Liver (tissue), 7 donors: ENCODE measurements at regions not wholly inside any gene's neighbourhood (a gene's known extent, or its start where the extent isn't known, plus 50 kb on each side); places are given as distances from the start of the nearest gene placed in this dataset.

ENCODE experiments used
- DNase-seq: peaks from one replicate; pipeline ENCODE4 v3.0.0-alpha.2; 2017; ENCODE audit warnings: low spot score
- H3K27ac ChIP-seq, 2 donors: one replicate each; pipeline ENCODE4 v1.7.0; 2013; ENCODE audit warnings: inconsistent platforms in 2 of 2, low read length in 2 of 2, control low read depth in 1 of 2, low read depth in 1 of 2, mild to moderate bottlenecking in 1 of 2
- H3K27me3 ChIP-seq, 4 donors: one replicate each; pipeline versions ENCODE4 v1.6.1 to v1.7.0; 2013; ENCODE audit warnings: low read length in 3 of 4, inconsistent platforms in 1 of 4, mild to moderate bottlenecking in 1 of 4, moderate library complexity in 1 of 4; ENCODE audit not compliant: control insufficient read depth in 4 of 4, insufficient read depth in 4 of 4
- H3K36me3 ChIP-seq, 4 donors: one replicate each; pipeline versions ENCODE4 v1.6.1 to v1.7.0; 2013; ENCODE audit warnings: low read length in 3 of 4, mild to moderate bottlenecking in 3 of 4, low read depth in 1 of 4, moderate library complexity in 1 of 4; ENCODE audit not compliant: control insufficient read depth in 4 of 4, insufficient read depth in 3 of 4
- H3K4me1 ChIP-seq, 4 donors: one replicate each; pipeline versions ENCODE4 v1.6.1 to v1.7.0; 2013; ENCODE audit warnings: low read length in 3 of 4, mild to moderate bottlenecking in 3 of 4, moderate library complexity in 1 of 4; ENCODE audit not compliant: control insufficient read depth in 4 of 4, insufficient read depth in 4 of 4
- H3K4me3 ChIP-seq, 3 donors: one replicate each; pipeline versions ENCODE4 v1.6.1 to v1.7.0; 2013; ENCODE audit warnings: low read length in 3 of 3, control low read depth in 1 of 3, low read depth in 1 of 3, mild to moderate bottlenecking in 1 of 3
- H3K9ac ChIP-seq, 2 donors: one replicate each; pipeline ENCODE4 v1.7.0; 2013; ENCODE audit warnings: low read length in 2 of 2, mild to moderate bottlenecking in 2 of 2, moderate library complexity in 2 of 2, control low read depth in 1 of 2, low read depth in 1 of 2
- H3K9me3 ChIP-seq, 4 donors: one replicate each; pipeline versions ENCODE4 v1.6.1 to v1.7.0; 2013; ENCODE audit warnings: low read length in 3 of 4; ENCODE audit not compliant: control insufficient read depth in 4 of 4
- EGR1 ChIP-seq, 2 donors: IDR thresholded peaks; 2 replicates each; pipeline ENCODE4 v1.6.1; 2016 to 2018; ENCODE audit warnings: antibody characterized with exemption in 2 of 2, low read depth in 2 of 2
- FOXA1 ChIP-seq: IDR thresholded peaks from 2 replicates; pipeline ENCODE4 v1.6.1; 2016; ENCODE audit warnings: antibody characterized with exemption
- FOXA2 ChIP-seq: IDR thresholded peaks from 2 replicates; pipeline ENCODE4 v1.6.1; 2016; ENCODE audit warnings: antibody characterized with exemption
- GABPA ChIP-seq, 2 donors: IDR thresholded peaks in 1 of 2; conservative IDR thresholded peaks in 1 of 2; 2 replicates each; pipeline ENCODE4 v1.6.1; 2016; ENCODE audit warnings: antibody characterized with exemption in 2 of 2, mild to moderate bottlenecking in 1 of 2, moderate library complexity in 1 of 2
- HNF4A ChIP-seq, 2 donors: conservative IDR thresholded peaks; 2 replicates each; pipeline ENCODE4 v1.6.1; 2016; ENCODE audit warnings: antibody characterized with exemption in 2 of 2, mild to moderate bottlenecking in 2 of 2
- JUND ChIP-seq, 2 donors: IDR thresholded peaks; 2 replicates each; pipeline ENCODE4 v1.6.1; 2016; ENCODE audit warnings: antibody characterized with exemption in 2 of 2
- MAX ChIP-seq: IDR thresholded peaks from 2 replicates; pipeline ENCODE4 v1.6.1; 2016; ENCODE audit warnings: antibody characterized with exemption
- NR2F2 ChIP-seq: IDR thresholded peaks from 2 replicates; pipeline ENCODE4 v1.6.1; 2016; ENCODE audit warnings: antibody characterized with exemption
- RXRA ChIP-seq, 2 donors: IDR thresholded peaks; 2 replicates each; pipeline ENCODE4 v1.6.1; 2017 to 2018; ENCODE audit warnings: antibody characterized with exemption in 2 of 2, mild to moderate bottlenecking in 1 of 2
- TAF1 ChIP-seq: conservative IDR thresholded peaks from 2 replicates; pipeline ENCODE4 v1.6.1; 2016; ENCODE audit warnings: antibody characterized with exemption, mild to moderate bottlenecking
- ZBTB33 ChIP-seq: IDR thresholded peaks from 2 replicates; pipeline ENCODE4 v1.6.1; 2016; ENCODE audit warnings: antibody characterized with exemption
- whole genome bisulfite sequencing: extraction: QIAGEN DNeasy Blood & Tissue Kit; methylation state at CpG from one replicate; pipeline ENCODE4 v1.1.7; 2013; 5-methylcytosine and 5-hydroxymethylcytosine counted together
- donor health status: healthy.
- donor health status: healthy.
- donor health status: healthy.
- donor health status: healthy.

DNA sequence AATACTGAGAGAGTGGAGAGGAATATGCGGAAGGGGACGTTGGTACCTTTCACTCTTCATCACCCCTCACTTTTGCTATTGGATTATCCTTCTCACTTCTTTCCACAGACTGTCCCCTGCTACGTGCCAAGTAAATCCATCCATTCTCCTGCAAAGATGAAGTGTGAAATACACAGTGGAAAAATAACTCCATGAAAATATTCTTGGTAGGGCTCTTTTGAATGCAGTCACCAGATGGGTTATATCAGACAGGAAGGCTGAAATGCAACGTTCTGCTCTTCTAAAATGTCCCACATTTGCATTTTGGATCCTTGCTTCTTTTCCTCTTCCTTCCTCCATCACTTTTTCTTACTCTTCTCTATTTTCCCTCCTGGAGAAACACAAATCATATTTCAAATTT is 510.3 kb upstream of the CLINT1 start:
- Histone ChIP-seq H3K9ac (no peak overlapping the region), H3K27ac (no peak overlapping the region), H3K36me3 (no peaks in the 10 kb centered on the region), H3K4me1 (no peaks in the 10 kb centered on the region), H3K9me3 (no peaks in the 10 kb centered on the region), H3K4me3 (no peak overlapping the region), H3K27me3 (no peaks in the 10 kb centered on the region)
- 85% methylated on average over 4 of the region's 4 CpGs for WGBS
- TF ChIP-seq FOXA2: no peak
- no peak for DNase-seq

- H3K27me3 ChIP-seq: no peaks in the 10 kb centered on the region
- no peak overlapping the region for H3K9ac ChIP-seq
- no peak for DNase-seq
- WGBS: 88% methylated on average over 4 of the region's 4 CpGs
- H3K9me3 ChIP-seq: no peaks in the 10 kb centered on the region
- no peak overlapping the region for H3K4me3 ChIP-seq
- H3K36me3 ChIP-seq: no peaks in the 10 kb centered on the region
- TF ChIP-seq ZBTB33 (no peak), FOXA1 (no peak), JUND (IDR thresholded peaks at IDR 0.05) (no peak), TAF1 (no peak)
- H3K27ac ChIP-seq: no peak overlapping the region
- H3K4me1 ChIP-seq: no peaks in the 10 kb centered on the region
These were observed 509.7 kb upstream of the CLINT1 start for GRCh38 chr5:158368686-158369085.

DNA sequence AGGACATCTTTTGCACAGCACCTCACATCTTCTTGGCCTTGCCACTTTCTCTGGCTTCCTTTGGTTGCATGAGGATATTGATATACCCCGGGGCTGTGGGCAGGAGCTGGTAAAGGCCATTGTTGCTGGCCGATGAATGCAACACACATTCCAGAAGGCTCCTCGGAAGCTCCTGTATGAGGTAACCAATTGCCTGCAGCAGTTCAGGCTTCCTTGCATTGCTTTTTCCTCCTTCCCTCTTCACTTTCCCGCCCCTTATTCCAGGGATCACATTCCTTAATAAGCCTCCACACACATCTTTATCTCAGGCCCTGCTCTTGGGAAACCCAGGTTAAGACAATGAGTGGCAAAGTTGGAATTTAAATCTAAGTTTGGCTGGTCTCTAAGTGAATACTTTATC is 505.4 kb upstream of the CLINT1 start:
- no peak for TF ChIP-seq RXRA (IDR thresholded peaks at IDR 0.05)
- H3K4me1 ChIP-seq: no peaks in the 10 kb centered on the region
- H3K9me3 ChIP-seq: no peaks in the 10 kb centered on the region
- DNase-seq: no peak
- no peak overlapping the region for H3K27ac ChIP-seq
- H3K9ac ChIP-seq: no peak overlapping the region
- no peaks in the 10 kb centered on the region for H3K36me3 ChIP-seq
- no peak overlapping the region for H3K4me3 ChIP-seq
- 78% methylated on average over 4 of the region's 4 CpGs for WGBS
- no peaks in the 10 kb centered on the region for H3K27me3 ChIP-seq

DNA sequence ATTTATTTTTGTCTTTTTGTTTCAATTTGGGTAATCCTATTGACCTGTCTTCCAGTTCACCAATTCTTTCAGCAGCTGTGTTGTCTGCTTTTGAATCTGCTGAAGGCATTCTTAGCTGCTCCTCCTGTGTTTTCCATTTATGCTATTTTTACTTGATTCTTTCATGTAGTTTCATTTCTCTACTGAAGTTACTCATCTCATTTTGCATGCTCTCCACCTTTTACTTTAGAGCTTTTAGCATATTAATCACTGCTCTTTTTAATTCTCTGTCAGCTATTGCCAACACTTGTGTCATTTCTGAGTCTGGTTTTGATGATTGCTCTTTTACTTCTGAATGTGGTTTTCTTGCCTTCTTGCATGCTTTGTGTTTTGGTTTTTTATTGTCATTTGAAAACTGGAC is 496.0 kb upstream of the CLINT1 start:
- H3K27ac ChIP-seq: no peak overlapping the region
- H3K4me1 ChIP-seq: no peaks in the 10 kb centered on the region
- no peak for TF ChIP-seq HNF4A (conservative IDR thresholded peaks at IDR 0.05)
- DNase-seq: no peak
- H3K36me3 ChIP-seq: no peaks in the 10 kb centered on the region
- no peaks in the 10 kb centered on the region for H3K27me3 ChIP-seq
- H3K9me3 ChIP-seq: no peaks in the 10 kb centered on the region
- H3K4me3 ChIP-seq: no peak overlapping the region
- no peak overlapping the region for H3K9ac ChIP-seq

DNA sequence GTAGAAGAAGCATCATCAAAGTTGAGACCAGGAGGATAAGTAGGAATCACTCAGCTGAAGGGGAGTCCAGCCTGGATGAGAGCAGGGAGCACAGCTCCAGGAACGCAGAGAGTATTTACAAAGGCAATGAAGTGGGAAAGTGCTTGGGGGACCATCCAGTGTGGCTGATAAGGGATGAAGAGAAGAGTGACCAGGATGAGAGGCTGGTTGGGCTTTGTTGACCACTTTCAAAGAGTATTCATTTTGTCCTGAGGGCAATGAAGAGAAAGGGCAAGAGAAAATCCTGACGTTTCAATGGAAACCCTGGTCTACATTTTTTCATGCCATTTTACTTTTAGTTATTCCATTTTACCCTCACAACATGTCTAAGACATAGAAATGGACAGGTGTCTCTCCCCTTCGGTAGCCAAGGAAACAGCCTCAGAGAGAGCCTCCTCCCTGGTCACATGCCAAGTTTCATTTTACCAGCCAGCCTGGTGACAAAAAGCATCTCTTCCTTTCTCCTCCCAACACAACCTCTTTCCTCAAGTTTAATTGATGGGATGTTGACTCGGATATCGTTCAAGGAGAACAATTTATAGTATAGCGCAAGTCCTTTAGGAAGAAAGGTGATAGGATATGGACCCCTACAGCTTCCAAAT is 492.7 kb upstream of the CLINT1 start:
- H3K27ac ChIP-seq: no peak overlapping the region
- no peaks in the 10 kb centered on the region for H3K36me3 ChIP-seq
- 83% methylated on average over 6 of the region's 6 CpGs for WGBS
- no peaks in the 10 kb centered on the region for H3K4me1 ChIP-seq
- no peak for DNase-seq
- no peaks in the 10 kb centered on the region for H3K9me3 ChIP-seq
- H3K4me3 ChIP-seq: no peak overlapping the region
- TF ChIP-seq MAX (no peak), GABPA (IDR thresholded peaks at IDR 0.05 in 1 of 2, conservative IDR thresholded peaks at IDR 0.05 in 1 of 2) (no peak), EGR1 (IDR thresholded peaks at IDR 0.05; ENCODE audit: low read depth in 2 of 2) (no peak), NR2F2 (no peak)
- H3K9ac ChIP-seq: no peak overlapping the region
- no peaks in the 10 kb centered on the region for H3K27me3 ChIP-seq
